Inflammatory macrophage (primary cell): ENCODE measurements at regions not wholly inside any gene's neighbourhood (a gene's known extent, or its start where the extent isn't known, plus 50 kb on each side); places are given as distances from the start of the nearest gene placed in this dataset.
"Not testable (repeated sequence)": the region's sequence is repeated elsewhere in the genome, so short reads cannot be mapped to it uniquely, and the experiment has no call there.

Source experiments
- DNase-seq, 2 donors: peaks; one replicate each; pipeline ENCODE4 v3.0.0-alpha.2; 2020 to 2022

DNA sequence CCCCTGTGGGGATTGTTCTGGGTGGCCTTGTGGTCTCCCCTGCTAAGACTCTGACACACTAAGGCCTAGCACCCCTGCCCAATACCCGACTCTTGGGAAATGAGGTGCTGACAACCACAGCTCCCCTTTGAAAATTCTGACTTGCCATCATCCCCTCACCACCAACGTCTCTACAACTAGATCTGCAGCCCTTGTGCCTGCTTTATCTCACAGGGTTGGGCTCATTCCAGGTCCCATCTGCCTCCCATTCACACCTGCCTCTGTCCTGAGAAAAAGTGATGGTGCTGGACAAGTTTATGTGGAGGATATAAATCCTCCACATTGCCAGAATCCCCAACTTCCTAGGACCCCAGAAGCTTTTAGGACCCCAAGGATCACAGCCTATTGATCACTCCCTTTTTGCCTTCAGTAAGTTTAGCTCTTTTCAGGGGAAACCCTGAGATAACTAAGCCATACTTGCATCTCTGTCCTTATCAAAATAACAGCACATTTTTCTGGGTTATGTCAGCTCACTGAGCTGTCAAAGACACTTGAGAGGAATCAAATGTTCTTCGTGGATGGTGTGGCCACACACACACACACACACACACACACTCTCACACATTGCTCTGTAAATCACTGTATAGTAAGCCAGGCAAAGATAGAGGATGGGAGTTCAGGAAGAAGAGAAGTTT lies 136.8 kb upstream of the CES5A start:
- no peak for DNase-seq

DNA sequence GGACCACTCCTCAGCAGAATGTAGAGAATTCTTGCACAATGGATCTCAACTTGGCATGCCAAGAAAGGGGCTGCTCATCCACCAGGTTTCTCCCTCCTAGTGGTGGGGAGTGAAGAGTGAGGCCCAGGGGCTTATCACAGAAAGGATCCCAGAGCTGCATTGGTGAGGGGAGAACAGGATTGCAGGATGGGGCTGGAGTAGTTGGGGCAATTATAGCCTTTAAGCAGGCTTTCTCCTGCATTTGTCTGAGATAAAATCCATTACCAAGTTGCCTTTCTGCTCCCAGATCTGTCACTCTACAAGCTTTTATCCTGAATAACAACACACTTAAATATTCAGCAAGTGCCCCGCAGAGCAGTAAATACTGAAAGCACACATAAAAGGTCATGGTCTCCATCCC lies 130.8 kb upstream of the CES5A start:
- DNase-seq = no peak

DNA sequence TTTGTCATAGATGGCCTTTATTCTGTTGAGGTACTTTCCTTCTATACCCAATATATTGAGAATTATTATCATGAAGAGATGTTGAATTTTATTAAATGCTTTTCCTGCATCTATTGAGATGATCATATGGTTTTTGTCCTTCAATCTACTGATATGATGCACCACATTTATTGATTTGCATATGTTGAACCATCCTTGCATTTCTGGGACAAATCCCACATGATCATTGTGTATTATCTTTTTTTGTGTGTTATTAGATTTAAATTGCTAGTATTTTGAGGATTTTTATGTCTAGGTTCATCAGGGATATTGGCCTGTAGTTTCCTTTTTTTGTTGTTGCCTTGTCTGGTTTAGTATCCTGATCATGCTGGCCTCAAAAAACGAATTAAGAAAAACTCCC lies 124.5 kb upstream of the CES5A start:
- DNase-seq = no peak

DNA sequence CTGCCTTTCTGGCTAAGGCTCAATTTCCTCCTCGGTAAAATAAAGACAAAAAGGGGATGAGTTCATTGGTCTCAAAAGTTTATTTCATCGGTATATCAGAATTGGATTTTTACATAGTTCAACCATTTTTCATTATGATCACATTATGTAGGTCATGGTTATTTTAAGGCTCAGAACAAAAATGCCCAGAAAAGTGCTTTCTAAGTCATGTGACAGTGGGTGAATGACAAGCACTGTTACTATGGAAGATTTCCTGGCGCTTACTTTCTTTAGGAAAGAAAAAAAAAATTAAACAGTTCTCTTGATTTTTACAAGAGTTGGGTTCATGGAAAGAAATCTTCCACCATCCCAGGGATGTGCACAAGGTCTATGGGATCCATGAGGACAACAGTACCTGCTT lies 117.9 kb upstream of the CES5A start:
- DNase-seq = no peak

DNA sequence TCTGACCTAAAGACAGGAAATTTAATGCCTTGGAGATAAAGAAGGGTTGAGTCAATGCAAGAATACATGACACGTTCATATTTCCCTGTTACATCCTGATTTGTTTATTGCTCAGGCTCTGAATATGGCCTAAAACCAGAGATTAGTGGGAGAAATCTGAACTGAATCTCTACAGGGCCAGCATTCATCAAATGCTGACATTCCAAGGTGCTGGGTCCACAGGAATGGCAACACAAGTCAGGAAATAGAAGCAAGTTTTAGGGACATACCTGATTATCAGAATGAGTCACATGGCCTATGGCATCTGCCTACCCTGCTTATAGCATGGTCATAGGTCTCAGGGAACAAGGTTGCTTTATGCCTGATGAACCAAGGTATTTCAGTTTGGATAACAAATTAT lies 117.4 kb upstream of the CES5A start:
- no peak for DNase-seq

DNA sequence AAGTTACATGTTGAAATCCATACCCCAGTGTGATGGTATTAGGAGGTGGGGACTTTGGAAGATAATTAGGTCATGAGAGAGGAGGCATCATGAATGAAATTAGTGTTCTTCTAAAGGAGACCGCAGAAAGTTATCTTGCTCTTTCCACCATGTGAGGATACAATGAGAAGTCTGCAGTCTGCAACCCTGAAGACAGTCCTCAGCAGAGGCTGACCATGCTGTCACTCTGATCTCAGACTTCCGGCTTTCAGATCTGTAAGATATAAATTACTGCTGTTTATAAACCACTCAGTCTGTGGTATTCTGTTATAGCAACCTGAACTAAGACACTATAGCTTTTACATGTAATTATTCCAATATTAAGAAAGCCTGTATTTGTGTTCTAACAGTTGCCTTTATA lies 116.7 kb upstream of the CES5A start:
- DNase-seq = no peak

DNA sequence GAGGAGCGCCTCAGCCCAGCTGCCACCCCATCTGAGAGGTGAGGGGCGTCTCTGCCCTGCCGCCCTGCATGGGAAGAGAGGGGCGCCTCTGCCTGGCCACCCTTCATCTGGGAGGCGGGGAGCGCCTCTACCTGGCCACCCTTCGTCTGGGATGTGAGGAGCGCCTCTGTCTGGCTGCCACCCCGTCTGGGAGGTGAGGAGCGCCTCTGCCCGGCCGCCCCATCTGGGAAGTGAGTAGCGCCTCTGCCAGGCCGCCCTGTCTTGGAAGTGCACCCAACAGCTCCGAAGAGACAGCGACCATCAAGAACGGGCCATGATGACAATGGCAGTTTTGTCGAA lies 114.4 kb upstream of the CES5A start:
- DNase-seq = no peak

DNA sequence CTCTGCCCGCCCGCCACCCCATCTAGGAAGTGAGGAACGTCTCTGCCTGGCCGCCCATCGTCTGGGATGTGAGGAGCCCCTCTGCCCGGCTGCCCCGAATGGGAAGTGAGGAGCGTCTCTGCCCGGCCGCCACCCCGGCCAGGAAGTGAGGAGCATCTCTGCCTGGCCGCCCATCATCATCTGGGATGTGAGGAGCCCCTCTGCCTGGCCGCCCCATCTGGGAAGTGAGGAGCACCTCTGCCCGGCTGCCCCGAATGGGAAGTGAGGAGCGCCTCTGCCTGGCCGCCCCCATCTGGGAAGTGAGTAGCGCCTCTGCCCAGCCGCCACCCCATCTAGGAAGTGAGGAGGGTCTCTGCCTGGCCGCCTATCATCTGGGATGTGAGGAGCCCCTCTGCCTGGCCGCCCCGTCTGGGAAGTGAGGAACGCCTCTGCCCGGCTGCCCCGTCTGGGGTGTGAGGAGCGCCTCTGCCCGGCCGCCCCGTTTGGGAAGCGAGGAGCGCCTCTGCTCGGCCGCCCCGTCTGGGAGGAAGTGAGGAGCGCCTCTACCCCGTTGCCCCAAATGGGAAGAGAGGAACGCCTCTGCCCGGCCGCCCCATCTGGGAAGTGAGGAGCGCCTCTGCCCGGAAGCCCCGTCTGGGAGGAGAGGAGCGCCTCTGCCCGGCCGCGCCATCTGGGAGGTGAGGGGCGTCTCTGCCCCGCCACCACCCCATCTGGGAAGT lies 113.8 kb upstream of the CES5A start:
- not testable (repeated sequence) for DNase-seq

DNA sequence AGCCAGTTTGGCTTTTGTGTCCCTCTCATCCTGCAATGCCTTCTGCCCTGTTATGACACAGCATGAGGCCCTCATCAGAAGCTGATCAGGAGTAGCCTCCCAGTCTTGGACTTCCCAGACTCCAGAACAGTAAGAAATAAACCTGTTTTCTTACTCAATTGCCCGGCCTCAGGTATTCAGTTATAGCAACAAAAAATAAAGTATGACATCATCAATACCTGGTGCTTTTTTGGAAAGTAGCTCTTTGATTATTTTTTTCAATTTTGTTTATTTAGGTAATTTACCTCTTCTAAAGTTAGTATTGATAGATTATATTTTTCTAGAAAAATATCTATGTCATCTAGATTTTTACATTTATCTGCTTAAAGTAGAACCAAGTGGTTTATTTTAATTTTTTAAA lies 112.8 kb upstream of the CES5A start:
- no peak for DNase-seq

DNA sequence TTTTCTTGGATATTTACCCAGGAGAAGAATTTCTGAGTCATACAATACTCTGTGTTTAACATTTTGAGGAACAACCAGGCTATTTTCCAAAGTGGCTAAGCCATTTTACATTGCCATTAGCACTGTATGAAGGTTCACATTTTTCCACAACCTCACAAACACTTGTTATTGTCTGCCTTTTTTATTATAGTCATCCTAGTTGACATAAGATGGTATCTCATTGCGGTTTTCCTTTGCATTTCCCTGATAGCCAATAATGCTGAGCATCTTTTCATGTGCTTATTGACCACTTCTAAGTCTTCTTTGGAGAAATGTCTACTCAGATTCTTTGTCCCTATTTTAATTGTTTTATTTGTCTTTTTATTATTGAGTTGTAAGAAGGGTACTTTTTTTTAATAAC lies 107.4 kb upstream of the CES5A start:
- DNase-seq = no peak

DNA sequence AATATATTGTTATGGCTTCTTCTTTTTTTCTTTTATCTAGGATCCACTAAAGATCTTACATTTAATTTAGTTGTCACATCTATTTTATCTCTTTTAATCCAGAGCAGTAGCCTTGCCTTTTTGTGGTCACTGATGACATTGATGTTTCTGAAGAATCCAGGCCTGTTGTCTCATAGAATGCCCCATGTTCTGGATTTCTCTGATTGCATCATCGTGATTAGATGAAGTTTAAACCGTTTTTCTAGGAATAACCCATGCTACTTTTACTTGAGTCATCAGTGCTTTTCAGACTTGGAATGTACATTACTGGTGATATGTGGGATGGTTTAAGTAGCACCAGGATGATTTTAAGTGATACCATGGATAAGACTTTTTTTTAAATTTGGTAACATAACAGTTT lies 106.4 kb upstream of the CES5A start:
- DNase-seq = no peak

DNA sequence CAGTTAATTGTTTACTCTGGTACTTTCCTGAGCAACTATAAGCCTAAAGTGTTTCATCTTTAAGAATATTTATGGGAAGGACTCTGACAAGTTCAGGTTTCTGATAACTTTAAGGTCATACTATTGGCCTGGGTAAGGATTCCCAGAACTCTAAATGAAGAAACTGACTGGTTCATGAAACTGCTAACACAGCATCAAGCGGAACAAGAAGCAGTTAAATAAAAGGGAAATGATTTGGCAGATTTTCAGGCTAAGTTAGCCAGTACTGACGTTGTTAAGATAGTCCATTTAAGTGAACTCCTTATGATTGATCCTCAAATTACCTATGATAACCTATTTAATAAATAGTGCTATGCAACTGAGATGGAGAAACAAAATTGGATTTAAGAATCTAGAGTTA lies 101.6 kb upstream of the CES5A start:
- peak in 1 of 2 donors; percentile 25 for DNase-seq

DNA sequence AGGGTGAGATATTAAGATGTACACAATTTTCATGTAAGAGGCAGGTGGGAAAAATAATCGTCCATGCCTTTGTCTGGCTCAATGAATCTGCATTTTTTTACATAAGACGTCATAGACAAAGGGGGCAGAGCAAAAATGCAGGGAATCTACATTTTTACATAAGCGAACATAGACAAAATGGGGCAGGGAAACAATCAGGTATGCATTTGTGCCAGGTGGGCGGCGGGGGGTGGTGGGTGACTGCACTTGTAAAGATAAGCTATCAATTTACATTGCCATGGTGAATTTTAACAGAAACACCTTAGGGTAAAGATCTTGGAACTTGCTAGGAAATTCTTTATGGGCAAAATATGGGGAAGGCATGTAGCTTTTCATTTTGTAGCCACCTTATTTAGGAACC lies 96.3 kb upstream of the CES5A start:
- DNase-seq = no peak

DNA sequence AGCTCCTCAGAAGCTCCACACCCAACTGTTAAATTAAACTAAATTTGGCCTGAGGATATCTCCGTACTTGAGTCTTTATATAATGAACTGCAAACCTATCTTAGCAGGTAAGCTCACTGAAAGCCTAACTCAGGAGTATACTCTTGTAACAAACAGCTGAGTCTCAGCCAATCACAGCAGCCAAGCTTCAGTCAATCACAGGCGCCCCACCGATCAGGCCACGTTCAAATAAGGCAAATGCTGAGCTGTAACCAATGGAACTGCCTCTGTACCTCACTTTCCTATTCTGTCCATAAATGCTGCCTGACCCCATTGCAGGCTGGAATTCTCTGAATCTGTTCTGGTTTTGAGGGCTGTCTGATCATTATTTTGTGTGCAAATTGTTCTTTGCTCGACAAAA lies 93.0 kb upstream of the CES5A start:
- no peak for DNase-seq

DNA sequence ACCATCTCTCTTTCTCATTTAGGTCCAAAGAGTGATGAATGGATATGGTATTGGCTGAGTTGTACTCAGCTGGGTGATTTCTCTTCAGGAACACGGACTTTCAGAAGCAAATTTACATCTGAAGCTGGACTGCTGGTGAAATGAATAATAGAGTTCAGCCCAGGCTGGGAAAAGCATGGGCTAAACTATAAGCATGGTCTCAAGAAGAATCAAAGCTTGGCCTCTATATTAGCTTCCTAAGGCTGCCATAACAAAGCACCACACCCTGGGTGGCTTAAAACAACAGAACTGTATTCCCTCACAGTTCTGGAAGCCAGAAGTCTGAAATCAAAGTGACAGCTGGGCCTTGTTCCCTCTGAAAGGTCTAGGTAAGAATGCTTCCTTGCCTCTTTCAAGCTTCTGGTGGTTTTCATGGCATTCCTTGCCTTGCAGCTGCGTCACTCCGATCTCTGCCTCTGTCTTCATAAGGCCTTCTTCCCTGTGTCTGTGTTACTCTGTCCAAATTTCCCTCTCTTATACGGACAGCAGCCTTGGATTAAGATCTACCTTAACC lies 89.8 kb upstream of the CES5A start:
- no peak for DNase-seq

DNA sequence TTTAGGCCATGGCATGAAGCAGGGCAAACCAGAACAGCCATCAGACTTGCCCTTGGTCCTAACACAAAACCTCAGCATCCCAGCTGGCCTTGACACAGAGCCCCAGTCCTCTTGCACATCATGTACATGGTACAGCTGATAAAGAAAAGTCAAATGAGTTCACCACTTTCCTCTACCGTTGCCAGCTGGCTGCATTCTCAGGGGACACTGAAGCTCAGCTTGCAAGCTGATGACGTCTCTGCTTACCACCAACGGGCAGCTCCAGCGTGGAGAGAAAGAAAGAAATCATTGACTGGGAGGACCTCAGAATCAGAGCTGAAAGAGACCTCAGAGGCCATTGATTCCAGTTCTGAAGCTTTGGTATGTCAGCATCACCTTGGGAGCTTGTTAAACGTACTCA lies 80.7 kb upstream of the CES5A start:
- no peak for DNase-seq

DNA sequence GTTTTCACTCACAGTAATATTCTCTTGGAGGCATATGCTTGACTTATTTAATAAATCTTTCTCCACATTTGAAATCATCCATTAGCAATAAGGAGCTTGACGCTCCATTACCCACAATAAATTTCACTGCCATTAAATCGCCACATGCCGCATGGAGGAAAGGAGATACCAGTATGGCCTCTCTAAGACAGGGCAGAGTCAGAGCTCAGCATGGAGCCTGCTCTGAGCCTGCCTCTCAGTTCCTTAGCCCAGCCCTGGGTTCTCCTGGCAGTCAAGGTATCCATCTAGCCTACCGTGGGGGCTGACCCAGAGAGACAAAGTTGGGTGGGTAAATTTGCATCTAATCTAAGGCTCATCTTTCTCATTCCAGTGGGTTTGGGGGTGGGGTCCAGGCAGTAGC lies 80.3 kb upstream of the CES5A start:
- DNase-seq = no peak

DNA sequence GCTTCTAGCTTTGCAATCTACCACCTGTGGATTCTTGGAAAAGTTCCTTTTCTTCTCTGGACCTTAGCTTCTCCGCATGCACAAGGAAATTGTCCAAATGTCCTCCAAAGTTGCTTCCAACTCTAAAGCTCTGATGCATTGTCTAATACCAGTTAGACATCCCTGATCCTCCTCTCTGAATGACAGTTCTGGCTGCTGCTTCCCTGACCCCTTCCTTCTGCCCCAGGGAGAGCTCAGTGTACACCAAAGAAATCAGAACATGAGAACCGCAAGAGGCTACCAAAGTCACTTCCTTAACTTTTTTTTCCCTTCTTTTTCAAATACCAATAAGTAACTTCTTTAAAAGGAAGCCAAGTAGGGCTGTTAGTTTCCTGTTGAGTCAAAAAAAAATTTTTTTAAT lies 79.7 kb upstream of the CES5A start:
- DNase-seq = no peak

DNA sequence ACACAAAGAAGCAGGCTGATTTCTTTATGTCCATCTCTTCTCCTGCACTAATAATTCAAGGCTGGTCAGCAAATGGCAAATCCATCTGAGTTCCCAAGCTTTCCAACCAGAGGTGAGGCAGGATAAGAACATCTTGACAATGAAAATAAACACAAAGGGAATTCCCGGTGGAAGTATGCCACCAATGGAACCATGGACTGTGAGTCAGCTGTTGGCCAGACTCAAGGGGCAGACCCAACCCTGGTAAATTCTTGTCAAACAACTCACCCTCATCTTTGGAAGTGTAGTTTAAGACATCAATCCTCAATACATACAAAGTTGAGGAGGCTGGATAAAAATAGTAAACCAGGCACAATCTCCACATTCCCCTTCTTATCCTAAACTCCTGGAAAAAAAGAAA lies 74.3 kb upstream of the CES5A start:
- no peak for DNase-seq

DNA sequence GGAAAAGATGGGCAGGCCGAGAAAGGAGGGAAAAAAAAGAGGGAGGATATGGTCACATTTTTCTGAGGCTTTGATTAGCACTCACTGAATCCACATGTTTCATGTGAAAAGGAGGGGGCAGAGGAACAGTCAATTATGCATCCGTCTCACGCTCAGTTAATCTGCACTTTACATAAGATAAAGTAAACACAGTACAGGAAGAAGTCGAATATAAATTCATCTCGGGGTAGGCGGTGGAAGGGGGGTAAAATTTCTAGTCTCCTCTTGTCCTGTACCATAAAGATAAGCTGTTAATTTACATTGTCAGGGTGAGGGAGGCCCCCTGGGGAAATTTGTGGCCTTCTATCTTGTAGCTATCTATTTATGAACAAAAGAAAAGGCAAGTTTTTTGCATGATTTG lies 73.1 kb upstream of the CES5A start:
- no peak for DNase-seq

DNA sequence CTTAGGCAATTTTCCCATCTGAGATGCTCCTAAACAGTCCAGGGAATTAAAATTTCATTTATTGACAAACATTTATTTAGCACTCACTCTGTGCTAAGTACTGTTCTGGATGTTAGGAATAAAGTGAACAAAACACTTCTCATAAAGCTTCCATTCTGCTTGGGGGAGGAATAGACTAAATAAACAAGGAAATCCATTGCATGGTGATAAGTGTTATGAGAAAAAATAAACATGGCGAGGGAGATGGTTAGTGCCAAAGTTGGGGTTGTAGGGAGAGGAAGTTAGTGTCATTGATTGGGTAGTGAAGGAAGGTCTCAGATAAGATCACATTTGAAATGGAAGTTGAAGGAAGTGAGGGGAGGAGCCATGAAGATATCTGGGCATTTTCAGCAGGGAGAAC lies 72.2 kb upstream of the CES5A start:
- DNase-seq = no peak

DNA sequence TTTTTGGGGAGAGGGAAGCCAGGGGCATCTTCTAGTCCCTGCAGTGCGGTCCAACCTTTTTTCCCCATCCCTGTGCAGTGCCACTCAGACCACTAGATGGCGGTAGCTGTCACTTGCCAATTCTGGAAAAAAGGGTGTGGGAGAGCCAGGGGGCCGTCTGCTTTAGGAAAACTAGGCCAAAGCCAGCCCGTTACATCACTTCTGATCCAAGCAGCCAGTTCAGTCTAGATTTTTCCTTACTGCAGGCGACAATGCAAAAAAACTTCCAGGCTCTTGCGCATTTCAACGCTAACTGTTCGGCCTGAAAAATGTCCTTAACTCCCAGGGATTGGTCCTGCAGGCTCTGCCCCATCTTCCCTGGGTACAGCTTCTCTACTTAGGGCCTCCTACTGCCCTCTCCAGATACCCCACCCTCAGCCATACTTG lies 69.2 kb upstream of the CES5A start:
- DNase-seq = peak; percentile 44 to 56

DNA sequence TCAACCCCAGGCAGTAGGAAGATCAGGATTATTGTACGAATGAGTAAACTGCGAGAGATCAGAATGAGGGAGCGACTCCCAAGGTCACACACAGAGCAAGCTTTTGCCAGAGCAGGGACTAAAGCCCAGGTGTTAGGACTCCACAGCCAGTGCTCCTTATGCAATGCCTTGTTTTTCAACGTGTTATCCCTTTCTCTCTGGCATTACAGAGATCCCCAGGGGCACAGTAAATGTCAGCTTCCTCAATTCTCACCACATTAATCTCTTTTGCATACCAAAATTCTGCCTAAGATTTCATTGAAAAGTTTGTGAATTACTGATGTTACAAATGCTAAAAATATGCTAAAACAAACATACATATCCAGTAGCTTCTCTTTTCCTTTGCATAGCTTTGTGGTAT lies 68.1 kb upstream of the CES5A start:
- DNase-seq = no peak

DNA sequence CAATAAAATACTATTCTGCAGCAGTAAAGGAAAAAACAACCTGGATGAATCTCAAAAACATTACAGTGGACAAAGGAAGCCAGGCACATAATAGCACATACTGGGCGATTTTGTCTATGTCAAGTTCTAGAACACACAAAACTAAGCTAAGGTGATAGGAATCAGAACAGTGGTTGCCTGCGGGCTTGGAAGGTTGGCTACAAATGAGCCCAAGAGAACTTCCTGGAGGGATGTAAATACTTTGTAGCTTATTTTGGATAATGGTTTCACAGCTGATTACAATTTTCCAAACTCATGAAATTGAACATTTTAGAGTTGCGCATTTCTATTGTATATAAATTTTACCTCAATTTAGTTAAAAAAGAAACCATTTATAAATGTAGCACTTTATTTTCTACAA lies 67.6 kb upstream of the CES5A start:
- no peak for DNase-seq

DNA sequence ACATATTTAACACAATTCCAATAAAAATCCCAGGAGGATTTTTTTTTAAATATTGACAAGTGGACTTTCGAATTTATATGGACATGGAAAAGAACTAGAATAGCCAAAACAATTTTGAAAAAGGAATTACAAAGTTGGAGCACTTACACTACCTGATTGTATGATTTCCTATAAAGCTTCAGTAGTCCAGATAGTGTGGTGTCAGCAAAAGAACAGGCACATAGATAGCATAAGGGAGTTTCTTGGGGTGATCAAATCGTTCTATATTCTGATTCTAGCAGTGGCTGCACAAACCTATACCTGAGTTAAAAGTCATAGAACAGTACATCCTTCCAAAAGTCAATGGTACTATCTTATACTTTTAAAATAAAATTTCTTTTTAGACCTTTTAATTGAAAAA lies 66.4 kb upstream of the CES5A start:
- DNase-seq = no peak
